ENCODE measurements at regions not wholly inside any gene's neighbourhood (a gene's known extent, or its start where the extent isn't known, plus 50 kb on each side); places are given as distances from the start of the nearest gene placed in this dataset.

DNA sequence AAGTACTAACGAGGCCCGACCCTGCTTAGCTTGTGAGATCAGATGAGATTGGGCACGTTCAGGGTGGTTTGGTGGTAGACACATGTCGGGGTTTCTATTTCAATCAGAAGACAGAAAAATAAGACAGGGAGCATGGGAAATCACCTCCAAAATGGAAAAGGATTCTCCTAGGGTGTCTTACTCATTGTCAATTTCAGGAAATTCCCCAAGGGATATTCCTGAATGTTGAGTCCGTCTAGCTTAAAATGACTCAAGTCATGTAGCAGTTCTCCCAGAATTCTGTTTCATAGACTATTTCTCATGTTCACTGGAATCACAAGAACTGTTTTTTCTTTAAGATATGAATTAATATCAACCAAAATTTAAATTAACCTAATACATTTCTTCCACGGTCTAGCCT, 380.1 kb downstream of the EFNB2 start:
- TF ChIP-seq, protein P1, sequence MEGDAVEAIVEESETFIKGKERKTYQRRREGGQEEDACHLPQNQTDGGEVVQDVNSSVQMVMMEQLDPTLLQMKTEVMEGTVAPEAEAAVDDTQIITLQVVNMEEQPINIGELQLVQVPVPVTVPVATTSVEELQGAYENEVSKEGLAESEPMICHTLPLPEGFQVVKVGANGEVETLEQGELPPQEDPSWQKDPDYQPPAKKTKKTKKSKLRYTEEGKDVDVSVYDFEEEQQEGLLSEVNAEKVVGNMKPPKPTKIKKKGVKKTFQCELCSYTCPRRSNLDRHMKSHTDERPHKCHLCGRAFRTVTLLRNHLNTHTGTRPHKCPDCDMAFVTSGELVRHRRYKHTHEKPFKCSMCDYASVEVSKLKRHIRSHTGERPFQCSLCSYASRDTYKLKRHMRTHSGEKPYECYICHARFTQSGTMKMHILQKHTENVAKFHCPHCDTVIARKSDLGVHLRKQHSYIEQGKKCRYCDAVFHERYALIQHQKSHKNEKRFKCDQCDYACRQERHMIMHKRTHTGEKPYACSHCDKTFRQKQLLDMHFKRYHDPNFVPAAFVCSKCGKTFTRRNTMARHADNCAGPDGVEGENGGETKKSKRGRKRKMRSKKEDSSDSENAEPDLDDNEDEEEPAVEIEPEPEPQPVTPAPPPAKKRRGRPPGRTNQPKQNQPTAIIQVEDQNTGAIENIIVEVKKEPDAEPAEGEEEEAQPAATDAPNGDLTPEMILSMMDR (IDR thresholded peaks at IDR 0.05) = no peak
- no peak for TF ChIP-seq POLR2A (IDR thresholded peaks at IDR 0.05)

Measured in thyroid gland (tissue), 4 donors.